ENCODE measurements at regions not wholly inside any gene's neighbourhood (a gene's known extent, or its start where the extent isn't known, plus 50 kb on each side); places are given as distances from the start of the nearest gene placed in this dataset.
"Not testable (repeated sequence)": the region's sequence is repeated elsewhere in the genome, so short reads cannot be mapped to it uniquely, and the experiment has no call there.

DNA sequence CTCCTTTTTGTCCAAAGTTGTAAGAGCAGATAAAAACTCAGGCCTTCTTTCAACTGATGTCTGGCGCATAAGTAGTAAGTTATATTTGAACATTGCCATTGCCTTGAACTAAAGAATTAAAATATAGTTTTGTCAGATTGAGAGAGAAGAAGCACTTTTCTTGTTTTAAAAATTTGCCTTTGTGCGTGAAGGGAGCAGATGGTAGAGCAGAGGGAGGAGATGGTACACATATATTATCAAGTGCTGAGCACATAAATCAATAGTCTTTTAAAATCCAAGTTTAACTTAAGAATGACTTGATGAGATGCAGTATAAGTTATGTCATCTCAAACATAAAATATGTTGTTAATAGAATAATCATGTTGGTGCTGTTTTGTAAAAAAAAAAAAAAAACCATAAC, 504.6 kb upstream of the KLHL1 start:
- no peak for DNase-seq

DNA sequence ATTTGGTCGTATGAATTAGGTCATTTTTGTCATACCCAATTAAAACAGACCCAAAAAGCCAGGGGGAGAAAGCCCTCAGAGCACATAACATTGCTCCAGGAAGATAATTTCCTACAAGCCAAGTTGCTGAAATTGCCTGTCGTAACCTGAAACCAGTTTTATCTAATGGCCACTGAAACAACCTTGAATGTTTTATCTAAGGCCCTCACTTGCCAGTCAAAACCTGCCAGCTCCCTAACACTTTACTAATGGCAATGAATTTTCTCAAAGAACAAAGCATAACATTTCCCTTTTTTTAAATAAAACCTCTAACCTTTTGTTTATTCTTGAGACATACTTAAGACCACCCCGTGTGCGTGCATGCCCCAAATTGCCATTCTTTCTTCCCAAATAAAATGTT, 496.2 kb upstream of the KLHL1 start:
- no peak for DNase-seq

DNA sequence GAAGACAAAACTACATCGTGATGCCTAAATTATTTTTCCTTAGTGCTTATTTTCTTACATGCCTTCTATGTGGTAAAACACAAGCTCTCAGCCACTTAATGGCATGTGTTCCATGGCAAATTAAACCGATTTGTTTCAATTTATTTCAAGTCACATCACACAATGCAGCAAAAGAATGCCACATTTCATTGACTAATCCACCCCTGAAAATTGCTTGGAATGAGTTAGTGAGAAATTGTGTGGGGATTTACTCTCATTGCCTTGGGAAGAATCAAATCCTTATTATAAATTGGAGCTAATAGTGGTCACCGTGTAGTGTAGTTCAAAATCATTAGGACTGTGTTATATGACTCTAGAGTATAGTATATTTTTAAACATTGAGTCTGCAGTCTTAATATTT, 485.5 kb upstream of the KLHL1 start:
- DNase-seq = no peak

DNA sequence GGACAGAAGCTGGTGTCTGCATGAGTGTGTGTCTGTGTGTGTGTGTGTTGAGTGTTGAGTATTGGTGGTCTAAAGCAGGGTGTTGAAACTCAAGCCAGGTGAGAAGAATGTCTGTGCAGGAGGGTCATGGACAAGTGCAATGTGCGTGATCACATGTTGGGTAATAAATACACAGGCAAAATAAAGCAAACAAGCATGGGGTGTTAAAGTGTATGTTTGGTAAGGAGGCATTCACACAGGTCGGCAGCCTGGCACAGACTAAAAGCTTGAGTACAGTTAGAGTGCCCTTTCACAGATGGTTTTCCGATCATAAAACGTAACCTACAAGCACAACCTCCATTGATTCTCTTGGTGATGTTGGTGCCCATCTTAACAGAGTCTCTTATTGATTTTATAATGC, 476.9 kb upstream of the KLHL1 start:
- DNase-seq = peak; percentile 90

DNA sequence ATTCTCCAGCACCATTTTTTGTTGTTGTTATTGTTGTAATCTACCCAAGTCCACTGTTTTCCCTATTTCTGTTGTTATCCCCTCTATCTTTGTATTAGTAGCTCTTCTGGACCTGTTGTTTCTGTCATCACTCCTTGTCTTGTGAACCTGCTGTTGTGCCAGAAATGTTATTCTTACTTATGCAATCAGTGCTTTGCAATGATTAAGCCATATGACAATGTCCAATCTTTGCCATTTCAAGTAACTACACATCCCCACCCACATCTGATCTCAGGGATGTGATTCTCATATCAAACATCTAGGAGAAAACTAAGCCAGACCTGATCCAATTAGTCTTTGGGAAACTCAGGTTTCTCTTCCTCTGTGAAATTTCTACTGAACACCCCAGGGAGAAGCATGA, 472.6 kb upstream of the KLHL1 start:
- no peak for DNase-seq

DNA sequence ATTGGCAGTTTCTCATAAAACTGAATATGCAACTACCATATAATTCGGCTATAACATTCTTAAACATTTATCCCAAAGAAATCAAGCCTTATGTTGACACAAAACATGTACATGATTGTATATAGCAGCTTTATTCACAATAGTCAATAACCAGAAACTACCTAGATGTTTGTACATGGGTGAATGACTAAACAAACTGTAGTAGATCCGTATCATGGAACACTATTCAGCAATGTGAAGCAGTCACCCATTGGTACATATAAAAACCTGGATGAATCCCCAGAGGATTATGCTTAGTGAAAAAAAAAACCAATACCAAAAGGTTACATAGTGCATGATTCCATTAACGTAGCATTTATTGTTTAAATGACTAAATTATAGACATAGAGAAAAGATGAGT, 471.7 kb upstream of the KLHL1 start:
- DNase-seq = no peak

DNA sequence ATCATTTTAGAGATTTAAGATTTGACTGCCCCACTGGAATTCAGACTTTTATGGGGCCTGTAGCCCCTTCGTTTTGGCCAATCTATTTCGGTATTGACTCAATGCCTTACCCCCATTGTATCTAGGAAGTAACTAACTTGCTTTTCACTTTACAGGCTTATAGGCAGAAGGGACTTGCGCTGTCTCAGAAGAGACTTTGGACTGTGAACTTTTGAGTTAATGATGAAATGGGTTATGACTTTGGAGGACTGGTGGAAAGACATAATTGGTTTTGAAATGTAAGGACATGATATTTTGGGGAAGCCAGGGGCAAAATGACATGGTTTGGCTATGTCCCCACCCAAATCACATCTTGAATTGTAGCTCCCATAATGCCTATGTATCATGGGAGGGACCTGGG, 463.0 kb upstream of the KLHL1 start:
- DNase-seq = no peak

DNA sequence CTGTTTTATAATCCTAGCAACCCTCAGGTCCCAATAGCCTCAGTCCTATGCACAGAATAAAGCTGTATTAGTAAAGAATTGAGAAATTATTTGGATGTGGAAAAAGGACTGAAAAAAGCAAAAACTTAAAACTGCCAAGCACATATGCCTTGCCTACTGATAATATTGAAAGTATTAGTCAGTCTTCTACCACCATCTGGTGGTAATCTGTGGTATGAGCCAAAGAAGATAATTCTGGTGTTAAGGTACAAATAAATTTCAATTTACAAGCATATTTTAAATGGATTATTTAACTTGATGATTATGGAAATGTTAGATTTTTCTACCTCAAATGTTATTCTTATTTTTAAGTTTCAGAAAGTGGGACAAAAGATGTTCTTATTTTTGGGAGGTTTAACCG, 460.3 kb upstream of the KLHL1 start:
- DNase-seq = peak; percentile 66

DNA sequence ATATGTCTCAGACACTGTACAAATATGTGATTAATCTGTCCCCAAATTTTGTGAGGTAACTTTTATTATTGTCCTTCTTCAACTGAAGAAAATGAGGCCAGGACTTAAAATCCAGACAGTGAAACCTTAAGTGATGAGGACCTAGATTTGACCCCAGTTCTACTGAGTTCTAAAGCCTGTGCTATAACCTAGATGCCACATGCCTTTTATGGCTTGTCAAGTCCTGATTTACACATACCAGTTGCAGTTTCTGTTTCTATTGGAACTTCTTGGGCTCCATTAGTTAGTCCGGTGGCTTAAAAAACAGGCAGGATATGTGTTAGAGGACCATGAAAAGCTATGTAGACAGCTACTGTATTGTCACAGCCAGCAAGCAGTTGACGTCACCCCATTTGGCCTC, 436.5 kb upstream of the KLHL1 start:
- DNase-seq = no peak

DNA sequence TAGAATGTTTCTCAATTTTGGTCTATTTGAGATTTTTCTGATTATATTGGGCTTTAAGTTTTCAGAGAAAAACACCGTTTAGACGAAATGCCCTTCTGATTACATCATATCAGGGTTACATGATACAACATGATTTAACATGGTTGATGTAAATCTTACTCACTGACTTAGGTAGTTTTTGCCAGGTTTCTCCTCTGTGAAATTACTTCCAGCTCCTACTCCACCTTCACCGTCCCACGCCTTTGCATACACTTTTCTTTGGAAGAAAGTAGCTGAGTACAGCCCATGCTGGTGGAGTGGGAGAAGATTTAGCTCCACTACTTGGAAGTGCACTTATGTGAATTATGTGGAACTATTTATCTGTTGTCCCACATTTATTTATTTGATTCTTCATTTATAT, 433.2 kb upstream of the KLHL1 start:
- DNase-seq = no peak

DNA sequence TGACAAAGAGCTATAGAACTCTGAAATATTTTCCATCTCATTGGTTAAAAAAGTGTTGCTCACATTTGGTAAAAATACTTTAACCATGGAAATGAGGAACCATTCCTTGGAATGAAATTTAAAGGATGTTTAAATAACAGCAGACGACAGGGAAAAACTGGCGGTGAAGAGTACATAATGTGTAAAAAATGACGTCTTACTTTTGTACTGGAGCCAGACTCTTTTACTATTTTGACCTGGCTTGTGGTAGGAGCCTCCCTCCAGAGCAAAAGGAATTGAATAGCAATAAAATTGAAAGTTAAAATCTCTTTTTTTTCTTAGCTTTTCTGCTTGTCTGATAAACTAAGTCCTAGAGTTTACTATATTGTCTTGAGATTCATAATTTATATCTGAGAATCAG, 426.2 kb upstream of the KLHL1 start:
- no peak for DNase-seq

DNA sequence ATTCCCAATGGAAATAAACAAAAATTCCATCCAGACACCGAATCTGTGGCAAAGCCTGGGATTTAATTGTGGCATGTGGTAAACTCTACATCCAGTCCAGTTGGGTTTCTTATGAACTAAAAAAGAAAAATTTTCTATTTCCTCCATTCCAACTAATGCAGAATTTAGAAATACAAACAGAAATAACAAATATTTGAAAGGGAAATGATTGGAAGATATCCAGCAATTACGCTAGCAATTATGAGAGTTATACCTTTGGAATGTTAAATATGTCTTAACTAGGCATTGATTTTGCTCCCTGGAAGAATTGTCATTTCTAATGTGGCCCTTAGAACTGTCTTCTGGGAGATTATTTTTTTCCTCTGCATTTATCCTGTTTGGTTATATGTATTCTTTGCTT, 421.4 kb upstream of the KLHL1 start:
- no peak for DNase-seq

DNA sequence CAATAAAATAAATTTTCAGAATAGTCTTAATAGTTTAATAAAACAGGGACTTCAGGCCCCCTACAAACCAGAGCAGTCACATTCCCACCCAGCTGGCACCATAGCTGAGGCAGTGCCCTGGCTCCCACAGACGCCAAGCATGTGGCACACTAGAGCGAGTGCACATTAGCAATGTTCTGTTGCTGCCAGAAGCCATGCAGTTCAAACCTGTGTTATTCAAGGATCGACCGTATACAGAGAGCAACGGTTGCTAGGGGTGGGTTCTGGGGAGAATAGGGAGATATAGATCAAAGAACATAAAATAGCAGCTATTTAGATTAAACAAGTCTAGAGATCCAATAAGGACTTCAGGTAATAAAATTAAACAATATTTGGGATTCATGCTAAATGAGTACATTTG, 419.3 kb upstream of the KLHL1 start:
- DNase-seq = peak; percentile 79

DNA sequence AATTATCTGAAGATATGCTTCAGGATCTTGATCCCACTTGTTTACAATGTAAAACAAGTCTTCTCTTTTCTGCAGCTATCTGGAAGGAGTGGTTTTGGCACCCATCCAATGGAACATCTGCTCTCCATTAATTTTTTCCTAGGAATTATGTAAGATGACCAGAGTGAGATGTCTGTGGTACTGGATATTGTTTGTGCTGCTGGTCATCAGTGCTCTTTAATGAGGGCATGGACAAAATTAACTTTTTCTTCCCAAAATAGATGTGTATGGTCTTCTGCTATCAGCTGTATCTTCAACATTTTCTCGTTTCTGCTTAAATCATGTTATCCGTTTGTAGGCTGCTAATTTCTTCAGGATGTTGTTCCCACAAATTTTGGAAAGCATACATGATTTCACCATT, 415.4 kb upstream of the KLHL1 start:
- DNase-seq = peak; percentile 47

DNA sequence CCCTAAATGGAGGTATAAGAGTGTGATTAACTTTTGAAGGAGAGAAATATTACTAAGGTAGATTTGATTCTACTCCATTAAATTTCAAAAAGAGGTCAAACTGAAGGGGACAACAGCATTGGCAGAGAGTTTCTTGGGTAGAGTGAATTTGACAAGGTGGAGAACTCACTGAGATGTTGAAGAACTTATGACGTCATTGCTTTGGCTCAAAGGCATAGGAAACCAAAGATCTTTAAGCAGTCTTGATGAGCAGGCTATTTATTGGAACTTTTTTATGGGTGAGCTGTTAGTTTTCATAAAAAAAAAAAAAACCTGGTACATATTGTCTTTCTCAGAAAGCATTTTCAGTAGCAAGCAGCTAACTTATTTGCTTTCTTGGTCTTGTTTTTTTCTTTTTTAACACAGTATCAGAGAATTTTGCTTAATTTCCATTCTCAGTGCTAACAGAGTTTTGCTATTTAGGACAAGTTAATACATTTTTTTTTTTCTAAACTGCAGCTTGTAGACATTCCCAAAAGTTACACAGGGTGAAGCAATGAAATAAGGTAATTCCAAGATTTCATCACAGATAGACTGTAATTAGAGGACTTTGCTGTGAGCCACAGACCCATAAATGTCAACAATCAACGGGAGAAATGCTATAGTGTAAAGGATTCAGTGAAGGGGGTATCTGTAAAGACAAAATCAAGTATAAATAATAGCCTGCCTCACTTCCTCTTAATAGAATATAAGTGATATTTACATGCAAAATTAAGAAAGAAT, 412.2 kb upstream of the KLHL1 start:
- no peak for DNase-seq

DNA sequence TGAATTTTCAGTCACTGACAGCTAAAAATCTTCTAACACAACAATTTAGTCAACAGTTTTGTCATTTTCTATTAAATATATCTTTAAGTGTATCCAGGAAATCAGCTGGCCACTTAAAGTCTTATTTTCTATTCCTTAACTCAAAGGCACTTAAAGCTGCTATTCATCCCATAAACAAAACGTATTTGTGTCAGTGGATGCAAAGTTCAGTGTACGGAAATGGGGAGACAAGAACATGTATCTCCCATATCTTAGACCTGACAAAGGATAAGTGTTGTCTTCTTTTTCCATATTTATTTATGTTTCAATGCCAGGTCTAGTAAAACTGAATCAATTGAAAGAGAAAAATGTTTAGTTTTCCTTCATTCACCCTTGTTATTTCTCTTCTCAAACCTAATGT, 409.8 kb upstream of the KLHL1 start:
- no peak for DNase-seq

DNA sequence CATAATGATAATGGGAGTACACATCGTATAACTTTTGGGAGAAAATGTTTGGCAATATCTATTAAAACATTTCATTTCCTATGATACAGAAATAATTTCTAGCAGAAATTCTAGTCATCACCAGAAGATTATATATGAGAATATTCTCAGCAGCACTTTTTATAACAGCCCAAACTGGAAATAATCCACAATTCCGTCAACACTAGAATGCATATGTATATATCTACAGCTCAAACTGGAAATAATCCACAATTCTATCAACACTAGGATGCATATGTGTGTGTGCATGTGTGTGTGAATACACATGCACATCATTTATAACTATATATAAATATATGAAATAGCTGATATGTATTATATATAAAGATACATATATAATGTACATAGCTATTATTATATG, 408.0 kb upstream of the KLHL1 start:
- DNase-seq = no peak

DNA sequence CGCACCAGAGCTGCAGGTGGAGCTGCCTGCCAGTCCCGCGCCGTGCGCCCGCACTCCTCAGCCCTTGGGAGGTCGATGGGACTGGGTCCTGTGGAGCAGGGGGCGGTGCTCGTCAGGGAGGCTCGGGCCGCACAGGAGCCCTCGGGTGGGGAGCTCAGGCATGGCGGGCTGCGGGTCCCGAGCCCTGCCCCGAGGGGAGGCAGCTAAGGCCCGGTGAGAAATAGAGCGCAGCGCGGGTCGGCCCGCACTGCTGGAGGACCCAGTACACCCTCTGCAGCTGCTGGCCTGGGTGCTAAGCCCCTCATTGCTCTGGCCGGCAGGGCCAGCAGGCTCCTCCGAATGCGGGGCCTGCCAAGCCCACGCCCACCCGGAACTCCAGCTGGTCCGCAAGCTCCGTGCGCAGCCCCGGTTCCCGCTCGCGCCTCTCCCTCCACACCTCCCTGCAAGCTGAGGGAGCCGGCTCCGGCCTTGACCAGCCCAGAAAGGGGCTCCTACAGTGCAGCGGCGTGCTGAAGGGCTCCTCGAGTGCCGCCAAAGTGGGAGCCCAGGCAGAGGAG, 403.7 kb upstream of the KLHL1 start:
- not testable (repeated sequence) for DNase-seq

DNA sequence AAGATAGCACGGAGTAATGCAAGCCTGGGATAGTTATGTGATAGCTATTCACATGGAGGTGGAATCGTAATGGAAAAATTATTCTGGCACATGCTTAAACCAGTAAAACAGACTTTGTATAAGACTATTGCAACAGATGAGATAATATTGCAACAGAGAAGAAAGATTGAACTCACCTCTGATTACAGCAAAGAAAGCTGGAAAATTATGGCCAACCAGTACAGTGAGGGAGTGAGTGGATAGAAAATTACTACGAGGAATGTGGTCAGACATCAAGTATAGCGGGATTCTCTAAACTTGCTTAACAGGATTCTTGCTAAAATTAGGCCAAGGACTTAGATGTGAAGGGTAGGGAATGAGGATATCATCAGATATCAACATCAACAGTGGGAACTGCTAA, 397.6 kb upstream of the KLHL1 start:
- DNase-seq = no peak

DNA sequence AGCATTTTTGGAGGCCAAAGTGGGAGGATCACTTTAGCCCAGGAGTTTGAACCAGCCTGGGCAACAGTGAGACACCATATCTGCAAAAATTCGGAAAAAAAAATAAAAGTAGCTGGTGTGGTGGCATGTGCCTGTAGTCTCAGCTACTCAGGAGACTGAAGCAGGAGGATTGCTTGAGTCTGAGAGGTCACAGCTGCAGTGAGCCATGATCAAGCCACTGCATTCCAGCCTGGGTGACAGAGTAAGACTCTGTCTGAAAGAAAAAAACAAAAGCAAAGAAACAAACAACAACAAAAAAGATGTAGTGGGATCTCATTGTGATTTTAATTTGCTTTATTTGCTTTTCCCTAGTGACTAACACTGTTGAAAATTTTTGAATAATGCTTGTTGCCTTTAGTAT, 394.7 kb upstream of the KLHL1 start:
- DNase-seq = no peak

DNA sequence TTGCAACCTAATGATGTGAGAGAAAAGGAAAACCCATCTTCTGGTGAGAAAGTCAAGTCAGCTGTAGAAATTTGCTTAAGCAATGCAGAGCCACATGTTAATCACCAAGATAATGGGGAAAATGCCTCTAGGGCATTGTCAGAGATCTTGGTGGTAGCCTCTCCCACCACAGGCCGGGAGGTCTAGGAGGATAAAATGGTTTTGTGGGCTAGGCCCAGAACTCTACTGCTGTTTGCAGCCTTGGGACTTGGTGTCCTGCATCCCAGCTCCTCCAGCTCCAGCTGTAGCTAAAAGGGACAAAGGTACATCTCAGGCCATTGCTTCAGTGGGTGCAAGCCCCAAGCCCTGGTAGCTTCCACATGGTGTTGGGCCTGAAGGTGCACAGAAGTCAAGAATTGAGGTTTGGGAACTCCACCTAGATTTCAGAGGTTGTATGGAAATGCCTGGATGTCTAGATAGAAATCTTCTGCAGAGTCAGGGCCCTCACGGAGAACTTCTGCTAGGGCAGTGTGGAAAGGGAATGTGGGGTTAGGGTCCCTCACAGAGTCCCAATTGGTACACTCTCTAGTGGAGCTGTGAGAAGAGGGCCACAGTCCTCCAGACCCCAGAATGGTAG, 382.2 kb upstream of the KLHL1 start:
- DNase-seq = no peak

DNA sequence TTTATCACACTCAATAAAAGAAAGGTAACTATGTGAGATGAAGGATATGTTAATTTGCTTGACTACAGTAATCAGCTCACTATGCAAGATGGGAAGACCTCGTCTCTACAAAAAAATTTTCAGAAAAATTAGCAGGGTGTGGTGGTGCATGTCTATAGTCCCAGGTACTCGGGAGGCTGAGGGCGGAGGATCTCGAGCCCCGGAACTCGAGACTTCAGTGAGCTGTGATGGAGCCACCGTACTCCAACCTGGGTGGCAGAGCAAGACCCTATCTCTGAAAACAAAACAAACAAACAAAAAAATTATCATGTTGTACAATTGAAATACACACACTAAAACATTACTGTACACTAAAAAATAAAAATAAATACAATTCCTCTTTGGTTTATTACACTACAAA, 376.7 kb upstream of the KLHL1 start:
- DNase-seq = no peak

DNA sequence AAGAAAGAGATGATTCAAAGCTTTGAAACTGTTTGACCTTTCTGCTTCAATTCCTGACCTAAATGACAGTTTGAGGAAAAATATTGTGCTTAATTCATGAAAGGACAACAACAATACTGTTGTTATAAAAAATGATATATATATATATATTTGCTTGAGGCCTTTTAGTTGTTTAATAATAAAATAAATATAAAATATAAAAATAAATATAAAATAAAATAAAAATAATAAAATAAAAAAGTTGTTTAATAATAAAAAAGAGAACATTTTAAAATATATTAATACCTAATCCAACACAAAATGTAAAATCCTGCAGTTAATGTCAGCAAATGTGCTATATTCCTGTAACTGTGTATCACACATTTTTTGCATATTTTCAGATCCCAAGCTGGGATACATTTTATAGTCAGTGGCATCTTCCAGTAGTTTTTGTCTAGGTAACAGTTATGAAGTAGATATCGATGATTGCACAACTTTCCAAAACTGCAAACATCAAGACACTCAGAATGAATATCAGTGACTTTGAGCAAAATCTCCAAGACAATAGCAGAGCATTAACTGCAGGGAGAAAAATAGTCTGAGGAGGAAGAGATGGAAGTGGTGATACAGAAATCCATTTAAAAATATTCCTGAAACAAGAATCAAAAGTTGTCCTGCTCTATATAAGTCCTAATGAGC, 375.5 kb upstream of the KLHL1 start:
- no peak for DNase-seq

DNA sequence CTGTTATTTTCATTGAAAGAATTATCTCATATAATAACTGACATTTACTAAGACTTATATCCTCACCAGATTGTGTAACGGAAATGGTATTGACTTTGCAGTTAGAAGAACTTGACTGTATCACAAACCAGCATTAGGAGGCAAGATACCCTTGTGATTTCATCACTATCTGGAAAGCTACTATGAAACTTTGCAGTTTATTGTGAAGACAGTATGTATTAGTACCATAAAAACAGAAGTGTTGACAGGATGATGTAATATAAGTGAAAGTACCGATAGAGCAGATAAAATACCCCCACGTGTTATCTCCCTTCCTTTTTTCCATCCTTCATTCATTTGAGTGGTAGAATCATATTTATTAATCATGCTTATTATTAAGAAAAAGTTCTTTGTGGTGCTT, 365.7 kb upstream of the KLHL1 start:
- no peak for DNase-seq

All from NCI-H1092 treated with DMSO at 0.1 percent for 48 hours (cell line).